Motor neuron (in vitro differentiated cells): ENCODE measurements at regions not wholly inside any gene's neighbourhood (a gene's known extent, or its start where the extent isn't known, plus 50 kb on each side); places are given as distances from the start of the nearest gene placed in this dataset.
"Not testable (repeated sequence)": the region's sequence is repeated elsewhere in the genome, so short reads cannot be mapped to it uniquely, and the experiment has no call there.

Experiments
- ATAC-seq, 8 experiments: fragments of 200-7000 bp; cut with Tn5 transposase; replicated peaks in 6 of 8; 2 replicates each; pipeline ENCODE4 v1.8.0; 2021; ENCODE audit warnings: mild to moderate bottlenecking in 8 of 8, moderate library complexity in 8 of 8
- H3K27ac ChIP-seq, 2 donors: fragments of 250-450 bp; sonication (Bioruptor Pico); 2 replicates each; pipeline ENCODE4 v1.9.0; 2021; ENCODE audit warnings: antibody characterized with exemption in 2 of 2, mild to moderate bottlenecking in 2 of 2, moderate library complexity in 1 of 2
- H3K4me1 ChIP-seq, 2 donors: fragments of 250-450 bp; sonication (Bioruptor Pico); replicated peaks in 1 of 2; 2 replicates each; pipeline ENCODE4 v1.6.1; 2021; ENCODE audit warnings: antibody characterized with exemption in 2 of 2, mild to moderate bottlenecking in 2 of 2, moderate library complexity in 1 of 2
- H3K4me3 ChIP-seq, 5 donors: fragments of 250-450 bp; sonication (Bioruptor Pico); 2 replicates each; pipeline ENCODE4 v1.9.0; 2021; ENCODE audit warnings: antibody characterized with exemption in 5 of 5, mild to moderate bottlenecking in 5 of 5, moderate library complexity in 4 of 5
- WGBS, 10 experiments: fragments of 450-650 bp; shearing (Covaris generic); methylation state at CpG; one replicate each; pipeline ENCODE4 v1.0.0; 2022; 5-methylcytosine and 5-hydroxymethylcytosine counted together
- in situ Hi-C, 9 experiments: fragments of 400-800 bp; cut with MboI; loops; one replicate each; pipeline ENCODE4 v1.15.0; 2021; ENCODE audit warnings: low sequenced_read_pairs in 9 of 9, low pct_unique_long_range_greater_than_20kb in 2 of 9; ENCODE audit not compliant: unreplicated experiment in 9 of 9

DNA sequence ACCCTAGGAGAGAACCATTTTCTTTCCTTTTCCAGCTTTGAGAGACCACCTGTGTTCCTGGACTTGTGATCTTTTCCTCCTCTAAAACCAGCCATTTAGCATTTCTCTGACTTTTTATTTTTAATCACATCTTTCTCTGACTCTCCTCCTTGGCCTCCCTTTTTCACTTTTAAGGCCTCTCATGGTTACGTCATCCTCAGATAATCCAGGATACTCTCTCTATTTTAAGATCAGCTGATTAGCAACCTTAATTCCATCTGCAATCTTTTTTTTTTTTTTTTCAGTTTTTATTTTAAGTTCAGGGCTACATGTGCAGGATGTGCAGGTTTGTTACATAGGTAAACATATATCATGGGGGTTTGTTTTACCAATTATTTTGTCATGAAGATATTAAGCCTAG, 54.0 kb downstream of the RFPL4B start:
- in situ Hi-C loops = no loop called here
- Histone ChIP-seq H3K4me3 (no peak overlapping the region), H3K4me1 (no peaks in the 10 kb centered on the region), H3K27ac (no peak overlapping the region)
- no peak for ATAC-seq
- 86 to 100% (median 100%) methylated on average over 1 of the region's 1 CpG; no CpG with 5 or more reads in 2 of the 10 experiments for WGBS, 10 experiments

DNA sequence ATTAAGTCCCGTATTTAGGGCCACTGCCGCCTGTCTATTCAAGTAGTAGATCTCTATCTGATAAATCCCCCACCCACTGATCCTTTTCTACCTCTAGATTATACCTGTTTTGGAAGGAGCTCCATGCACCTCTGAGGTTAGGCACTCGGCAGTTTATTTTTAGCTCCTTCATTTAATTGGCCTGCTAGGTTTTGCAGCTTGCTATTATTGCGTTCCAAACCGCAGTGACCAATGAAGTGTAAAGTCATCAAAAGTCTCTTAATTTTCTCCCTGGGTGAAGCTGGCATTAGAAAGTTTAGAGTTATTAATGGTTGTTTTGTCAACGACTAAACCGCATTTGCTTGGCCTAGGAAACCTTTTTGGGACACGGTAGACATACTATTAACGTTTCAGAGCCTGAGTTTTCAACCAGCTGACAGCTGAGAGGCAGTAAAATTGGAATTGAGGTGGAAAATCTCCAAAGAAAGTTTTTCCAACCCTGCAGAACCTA, 60.0 kb downstream of the RFPL4B start:
- Histone ChIP-seq H3K27ac (no peak overlapping the region), H3K4me1 (peaks cover 9 to 16% of the 10 kb centered on the region in 2 donors), H3K4me3 (no peak overlapping the region)
- ATAC-seq = peak in 1 of 8 experiments; percentile 21
- in situ Hi-C loops = no loop called here
- 16 to 90% (median 70%) methylated on average over 2 to 9 of the region's 9 CpGs for WGBS, 10 experiments

DNA sequence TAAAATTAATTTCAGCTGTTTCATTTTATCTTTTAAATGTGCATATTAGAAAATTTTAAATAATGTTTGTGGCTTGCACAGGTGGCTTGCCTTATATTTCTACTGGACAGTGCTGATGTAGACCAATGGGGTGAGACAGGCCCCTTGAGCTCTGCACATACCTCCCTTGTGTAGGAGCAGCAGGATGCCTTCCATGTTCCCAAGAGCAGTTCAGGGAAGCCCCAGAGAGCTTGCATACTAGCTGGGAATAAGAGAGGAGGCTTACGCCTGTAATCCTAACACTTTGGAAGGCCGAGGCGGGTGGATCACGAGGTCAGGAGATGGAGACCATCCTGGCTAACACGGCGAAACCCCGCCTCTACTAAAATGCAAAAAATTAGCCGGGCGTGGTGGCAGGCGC, 61.4 kb downstream of the RFPL4B start:
- H3K4me3 ChIP-seq = no peak overlapping the region
- in situ Hi-C loops = no loop called here
- H3K27ac ChIP-seq = no peak overlapping the region
- 77 to 100% (median 90%) methylated on average over 2 to 10 of the region's 10 CpGs; no CpG with 5 or more reads in 5 of the 10 experiments for WGBS, 10 experiments
- H3K4me1 ChIP-seq = peaks cover 9 to 16% of the 10 kb centered on the region in 2 donors
- ATAC-seq = no peak

DNA sequence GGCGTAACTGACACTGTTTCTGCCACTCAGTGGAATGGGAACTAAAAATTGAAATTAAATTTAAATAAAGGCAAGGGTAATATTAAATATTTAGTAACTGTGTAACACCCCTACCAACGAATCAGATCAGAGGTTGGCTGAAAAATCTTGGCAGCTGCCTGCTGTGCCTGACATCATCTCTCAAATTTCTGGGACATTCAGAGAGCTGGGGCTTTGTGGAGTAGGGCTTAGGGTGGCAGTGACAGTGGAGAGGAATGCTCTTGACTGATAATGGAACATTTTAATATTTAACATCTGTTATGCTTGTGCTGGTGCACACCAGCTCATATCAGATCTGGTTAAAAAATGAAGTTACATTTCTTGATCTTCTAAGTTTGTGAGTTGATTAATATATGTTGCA, 62.2 kb downstream of the RFPL4B start:
- Histone ChIP-seq H3K4me3 (no peak overlapping the region), H3K4me1 (peaks cover 9 to 16% of the 10 kb centered on the region in 2 donors), H3K27ac (no peak overlapping the region)
- in situ Hi-C loops = no loop called here
- 0 to 100% (median 73%) methylated on average over 1 to 2 of the region's 2 CpGs for WGBS, 10 experiments
- peak in 1 of 8 experiments; percentile 39 for ATAC-seq

DNA sequence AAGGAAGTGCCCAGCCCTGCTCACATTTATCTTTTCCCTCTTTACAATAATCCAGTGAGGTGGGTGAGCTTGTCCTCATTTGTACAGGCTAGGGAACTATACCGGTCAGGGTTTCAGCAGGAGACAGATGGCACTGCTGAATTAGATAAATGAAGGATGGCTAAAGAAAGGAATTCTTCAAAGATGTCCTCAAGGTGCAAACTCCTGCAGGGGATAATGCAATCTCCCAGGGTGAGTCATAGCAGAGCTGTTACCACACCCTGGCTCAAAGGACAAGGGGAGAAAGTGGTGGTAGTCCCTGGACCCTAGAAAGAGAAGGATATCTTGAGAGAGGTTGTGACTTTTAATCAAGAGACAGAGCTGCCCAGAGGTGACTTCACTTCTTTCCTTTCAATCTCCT, 66.7 kb downstream of the RFPL4B start:
- in situ Hi-C loops = no loop called here
- Histone ChIP-seq H3K27ac (no peak overlapping the region), H3K4me1 (no peaks in the 10 kb centered on the region), H3K4me3 (no peak overlapping the region)
- WGBS, 10 experiments = 14 to 70% (median 40%) methylated on average over 1 of the region's 1 CpG; no CpG with 5 or more reads in 1 of the 10 experiments
- ATAC-seq = peak in 4 of 8 experiments; percentile 24 to 92 (median 76)

DNA sequence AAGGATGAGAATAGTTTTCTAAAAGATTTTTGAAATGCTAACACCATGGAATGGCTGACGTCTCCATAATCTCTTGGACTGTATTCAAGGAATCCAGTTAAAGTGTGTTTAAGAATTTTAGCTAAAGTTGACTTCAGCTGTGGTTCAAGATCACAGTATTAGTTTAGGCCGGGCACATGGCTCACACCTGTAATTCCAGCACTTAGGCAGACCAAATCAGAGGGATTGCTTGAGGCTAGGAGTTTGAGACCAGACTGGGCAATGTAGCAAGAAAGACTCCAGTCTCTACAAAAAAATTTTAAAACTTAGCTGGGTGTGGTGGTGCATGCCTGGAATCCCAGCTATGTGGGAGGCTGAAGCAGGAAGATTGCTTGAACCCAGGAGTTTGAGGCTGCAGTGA, 68.2 kb downstream of the RFPL4B start:
- WGBS, 10 experiments = 17 to 100% (median 92%) methylated on average over 1 to 2 of the region's 2 CpGs; no CpG with 5 or more reads in 1 of the 10 experiments
- ATAC-seq = peak in 1 of 8 experiments; percentile 36
- H3K27ac ChIP-seq = no peak overlapping the region
- H3K4me3 ChIP-seq = no peak overlapping the region
- no peaks in the 10 kb centered on the region for H3K4me1 ChIP-seq
- in situ Hi-C loops = no loop called here

DNA sequence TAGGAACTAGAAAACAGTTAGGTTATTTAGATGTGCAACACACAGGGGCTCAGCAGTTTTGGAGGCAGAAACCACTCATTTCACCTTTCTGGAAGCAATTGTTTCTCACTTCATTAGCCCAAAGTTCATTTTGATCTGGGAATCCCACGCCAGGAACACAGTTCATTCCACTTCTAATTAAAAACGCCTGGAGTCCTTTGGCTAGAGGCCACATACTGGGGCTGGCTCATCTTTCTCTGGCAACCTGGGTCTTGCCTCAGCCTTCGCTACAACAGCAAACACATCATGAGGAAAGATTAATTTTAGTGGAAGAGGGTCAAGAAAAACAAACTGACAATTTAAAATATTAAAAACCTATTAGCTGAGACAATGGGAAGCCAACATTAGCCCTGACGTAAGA, 69.7 kb downstream of the RFPL4B start:
- Histone ChIP-seq H3K4me3 (no peak overlapping the region), H3K4me1 (no peaks in the 10 kb centered on the region), H3K27ac (no peak overlapping the region)
- no peak for ATAC-seq
- in situ Hi-C loops = no loop called here
- WGBS, 10 experiments = 3 to 96% (median 84%) methylated on average over 2 to 4 of the region's 4 CpGs; no CpG with 5 or more reads in 1 of the 10 experiments

DNA sequence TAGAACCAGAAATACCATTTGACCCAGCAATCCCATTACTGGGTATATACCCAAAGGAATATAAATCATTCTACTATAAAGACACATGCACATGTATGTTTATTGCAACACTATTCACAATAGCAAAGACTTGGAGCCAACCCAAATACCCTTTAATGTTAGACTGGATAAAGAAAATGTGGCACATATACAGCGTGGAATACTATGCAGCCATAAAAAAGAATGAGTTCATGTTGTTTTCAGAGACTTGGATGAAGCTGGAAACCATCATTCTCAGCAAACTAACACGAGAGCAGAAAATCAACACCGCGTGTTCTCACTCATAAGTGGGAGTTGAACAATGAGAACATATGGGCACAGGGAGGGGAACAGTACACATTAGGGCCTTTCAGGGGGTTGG, 79.9 kb downstream of the RFPL4B start:
- H3K4me1 ChIP-seq, H3K27ac ChIP-seq, H3K4me3 ChIP-seq, in situ Hi-C loops, ATAC-seq: not testable (repeated sequence)
- 67 to 100% (median 98%) methylated on average over 1 to 4 of the region's 4 CpGs; no CpG with 5 or more reads in 4 of the 10 experiments for WGBS, 10 experiments

DNA sequence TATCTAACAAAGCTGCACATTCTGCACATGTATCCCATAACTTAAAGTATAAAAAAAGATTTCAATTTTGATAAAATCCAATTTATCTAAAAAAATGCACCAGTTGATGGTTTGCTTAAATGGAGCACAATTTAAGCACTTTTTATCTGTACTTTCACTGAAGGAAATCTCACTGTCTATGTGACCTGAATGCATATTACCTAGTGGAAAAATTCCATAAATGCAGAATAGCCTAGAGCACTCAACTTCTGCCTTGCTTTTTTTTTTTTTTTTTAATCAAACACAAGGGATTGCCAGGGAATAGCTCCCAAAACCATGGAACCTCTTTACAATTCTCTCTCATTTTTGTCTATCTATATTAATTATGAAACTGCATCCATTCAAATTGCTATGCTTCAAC, 80.4 kb downstream of the RFPL4B start:
- in situ Hi-C loops = no loop called here
- no peaks in the 10 kb centered on the region for H3K4me1 ChIP-seq
- ATAC-seq = peak in 3 of 8 experiments; percentile 17 to 73 (median 24)
- H3K27ac ChIP-seq = no peak overlapping the region
- H3K4me3 ChIP-seq = no peak overlapping the region

DNA sequence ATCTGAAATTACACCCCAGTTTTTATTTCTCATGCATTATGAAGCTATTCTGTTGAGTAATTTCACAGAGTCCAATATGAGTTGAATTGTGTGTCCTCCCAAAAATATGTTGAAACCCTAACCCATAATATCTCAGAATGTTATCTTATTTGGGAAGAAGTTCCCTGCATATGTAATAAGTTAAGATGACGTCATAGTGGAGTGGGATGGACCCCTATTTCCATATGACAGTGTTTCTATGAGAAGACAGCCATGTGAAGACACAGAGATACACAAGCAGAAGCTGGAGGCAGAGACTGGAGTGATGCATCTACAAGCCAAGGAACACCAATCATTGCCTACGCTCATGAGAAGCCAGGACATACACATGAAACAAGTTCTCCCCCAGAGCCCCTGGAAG, 81.3 kb downstream of the RFPL4B start:
- 0 to 86% (median 56%) methylated on average over 1 to 2 of the region's 2 CpGs; no CpG with 5 or more reads in 3 of the 10 experiments for WGBS, 10 experiments
- Histone ChIP-seq H3K4me1 (no peaks in the 10 kb centered on the region), H3K4me3 (no peak overlapping the region), H3K27ac (no peak overlapping the region)
- ATAC-seq = no peak
- in situ Hi-C loops = no loop called here

DNA sequence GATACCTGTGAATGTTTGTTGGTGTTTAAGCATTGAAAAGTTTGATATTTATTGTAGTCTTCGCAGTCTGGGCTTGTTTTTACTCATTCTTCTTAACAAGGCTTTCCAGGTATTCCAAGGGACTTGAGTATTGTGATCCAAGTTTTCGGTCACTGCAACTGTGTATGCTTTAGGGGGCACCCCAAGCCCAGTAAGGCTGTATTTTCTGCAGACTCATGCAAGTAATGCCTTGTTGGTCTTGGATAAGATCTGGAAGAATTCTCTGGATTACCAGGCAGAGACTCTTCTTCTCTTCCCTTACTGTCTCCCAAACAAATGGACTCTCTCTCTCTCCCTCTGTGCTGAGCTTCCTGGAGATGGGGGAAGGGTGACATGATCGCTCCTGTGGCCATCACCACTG, 82.1 kb downstream of the RFPL4B start:
- in situ Hi-C loops = no loop called here
- ATAC-seq = peak in 1 of 8 experiments; percentile 53
- no peaks in the 10 kb centered on the region for H3K4me1 ChIP-seq
- 62 to 100% (median 75%) methylated on average over 1 to 3 of the region's 3 CpGs; no CpG with 5 or more reads in 4 of the 10 experiments for WGBS, 10 experiments
- no peak overlapping the region for H3K4me3 ChIP-seq
- H3K27ac ChIP-seq = no peak overlapping the region

DNA sequence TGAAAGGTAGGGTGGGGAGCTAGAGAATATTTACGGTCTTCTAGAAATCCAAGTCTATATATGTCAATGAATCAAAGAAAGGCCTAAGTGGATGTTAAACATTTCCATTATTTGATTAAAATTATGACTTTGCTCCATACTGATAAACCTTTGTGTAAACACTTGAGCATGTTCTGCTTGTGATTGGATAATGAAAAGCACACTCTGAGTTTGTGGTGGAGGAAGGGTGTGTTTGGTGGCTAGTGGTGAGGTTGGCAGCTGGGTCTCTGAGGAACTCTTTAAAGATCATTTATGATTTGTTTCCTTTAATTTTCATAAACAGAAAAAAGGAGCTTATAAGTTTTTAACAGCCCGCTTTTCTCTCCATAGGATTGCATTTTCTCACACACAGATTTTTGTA, 84.7 kb downstream of the RFPL4B start:
- H3K4me1 ChIP-seq = peaks cover 15 to 24% of the 10 kb centered on the region in 2 donors
- in situ Hi-C loops = no loop called here
- WGBS, 10 experiments = 80 to 100% (median 100%) methylated on average over 1 to 2 of the region's 2 CpGs; no CpG with 5 or more reads in 2 of the 10 experiments
- H3K27ac ChIP-seq = no peak overlapping the region
- no peak overlapping the region for H3K4me3 ChIP-seq
- ATAC-seq = no peak

DNA sequence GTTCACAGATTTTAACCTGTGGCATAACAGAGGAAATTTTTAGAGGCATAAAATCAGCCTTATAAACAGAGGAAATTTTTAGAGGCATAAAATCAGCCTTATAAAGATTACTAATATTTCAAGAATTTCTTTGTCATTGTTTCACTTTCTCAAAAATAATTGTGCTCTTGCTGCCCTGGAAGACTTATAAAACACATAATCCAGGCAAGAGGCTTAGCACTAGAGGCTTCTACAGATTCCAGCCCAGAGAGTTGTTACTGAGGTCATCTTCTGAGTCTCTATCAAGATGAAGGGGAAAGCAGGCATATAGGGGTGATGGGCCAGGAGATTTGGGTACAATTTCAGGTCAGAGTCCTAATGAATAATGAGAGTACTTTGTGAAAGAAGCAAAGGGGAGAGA, 85.7 kb downstream of the RFPL4B start:
- in situ Hi-C loops = no loop called here
- peaks cover 22 to 35% of the 10 kb centered on the region in 2 donors for H3K4me1 ChIP-seq
- H3K27ac ChIP-seq = no peak overlapping the region
- no peak for ATAC-seq
- no peak overlapping the region for H3K4me3 ChIP-seq

DNA sequence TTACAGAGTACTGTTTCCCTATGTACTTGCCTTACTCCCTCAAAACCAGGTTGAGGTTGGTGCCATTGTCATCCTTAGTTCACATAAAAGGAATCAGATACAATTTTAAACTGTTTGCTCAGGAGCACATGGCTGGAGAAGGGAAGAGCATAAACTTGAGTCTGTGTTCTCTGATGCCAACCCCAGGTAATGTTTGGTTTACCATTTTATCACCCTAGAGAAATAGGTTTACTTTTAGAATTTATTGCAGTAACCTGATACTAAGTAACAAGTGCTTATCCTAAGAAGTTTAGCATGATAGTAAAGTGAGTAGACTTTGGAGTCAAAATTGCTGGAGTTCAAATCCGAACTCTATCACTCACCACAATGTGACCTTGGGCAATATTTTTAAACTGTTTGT, 86.3 kb downstream of the RFPL4B start:
- Histone ChIP-seq H3K4me3 (no peak overlapping the region), H3K4me1 (peaks cover 28 to 41% of the 10 kb centered on the region in 2 donors), H3K27ac (no peak overlapping the region)
- 13 to 100% (median 100%) methylated on average over 1 of the region's 1 CpG; no CpG with 5 or more reads in 3 of the 10 experiments for WGBS, 10 experiments
- in situ Hi-C loops = no loop called here
- no peak for ATAC-seq
